SK-N-SH treated with all-trans-retinoic acid at 6 μM for 48 hours (cell line): ENCODE measurements at regions not wholly inside any gene's neighbourhood (a gene's known extent, or its start where the extent isn't known, plus 50 kb on each side); places are given as distances from the start of the nearest gene placed in this dataset.

Experiments
- ARNTL ChIP-seq: fragments of 450-650 bp; formaldehyde crosslinking; IDR thresholded peaks from 2 replicates; pipeline ENCODE4 v1.5.0; 2020; ENCODE audit warnings: low read depth, mild to moderate bottlenecking, moderate library complexity, borderline replicate concordance
- BACH2 ChIP-seq: fragments of 250-450 bp; sonication (Bioruptor Pico); IDR thresholded peaks from 2 replicates; pipeline ENCODE4 v1.9.0; 2021; ENCODE audit warnings: mild to moderate bottlenecking, borderline replicate concordance
- CREB5 ChIP-seq: fragments of 250-450 bp; sonication (Bioruptor Pico); IDR thresholded peaks from 2 replicates; pipeline ENCODE4 v1.5.1; 2020; ENCODE audit warnings: low read depth, mild to moderate bottlenecking, moderate library complexity
- PATZ1 ChIP-seq: fragments of 250-450 bp; sonication (Bioruptor Pico); IDR thresholded peaks from 2 replicates; pipeline ENCODE4 v1.8.0; 2020; ENCODE audit warnings: mild to moderate bottlenecking, moderate library complexity, borderline replicate concordance
- RARB ChIP-seq: fragments of 250-450 bp; sonication (Bioruptor Pico); IDR thresholded peaks from 2 replicates; pipeline ENCODE4 v1.8.0; 2021; ENCODE audit warnings: mild to moderate bottlenecking, moderate library complexity
- SNAI2 ChIP-seq: fragments of 250-450 bp; sonication (Bioruptor Pico); IDR thresholded peaks from 2 replicates; pipeline ENCODE4 v1.5.0; 2020; ENCODE audit warnings: mild to moderate bottlenecking, moderate library complexity
- TCF4 ChIP-seq: fragments of 250-450 bp; sonication (Bioruptor Pico); IDR thresholded peaks from 2 replicates; pipeline ENCODE4 v1.8.0; 2021; ENCODE audit warnings: mild to moderate bottlenecking, moderate library complexity, borderline replicate concordance
- ZFP3 ChIP-seq: fragments of 250-450 bp; sonication (Bioruptor Pico); IDR thresholded peaks from 2 replicates; pipeline ENCODE4 v1.5.0; 2020; ENCODE audit warnings: mild to moderate bottlenecking, moderate library complexity
- TF ChIP-seq, protein P1 (sequence below): fragments of 250-450 bp; sonication (Bioruptor Pico); IDR thresholded peaks from 2 replicates; pipeline ENCODE4 v1.5.1; 2021; ENCODE audit warnings: mild to moderate bottlenecking, moderate library complexity
- TF ChIP-seq, protein P2 (sequence below): fragments of 250-450 bp; sonication (Bioruptor Pico); IDR thresholded peaks from 2 replicates; pipeline ENCODE4 v1.5.0; 2020; ENCODE audit warnings: mild to moderate bottlenecking, moderate library complexity

- TF ChIP-seq ZFP3 (no peak), SNAI2 (no peak), TCF4 (CRISPR knock-in tag) (no peak), ARNTL (CRISPR knock-in tag) (no peak), RARB (no peak), PATZ1 (CRISPR knock-in tag) (no peak), CREB5 (CRISPR knock-in tag) (no peak), BACH2 (CRISPR knock-in tag) (no peak)
- TF ChIP-seq, protein P1, sequence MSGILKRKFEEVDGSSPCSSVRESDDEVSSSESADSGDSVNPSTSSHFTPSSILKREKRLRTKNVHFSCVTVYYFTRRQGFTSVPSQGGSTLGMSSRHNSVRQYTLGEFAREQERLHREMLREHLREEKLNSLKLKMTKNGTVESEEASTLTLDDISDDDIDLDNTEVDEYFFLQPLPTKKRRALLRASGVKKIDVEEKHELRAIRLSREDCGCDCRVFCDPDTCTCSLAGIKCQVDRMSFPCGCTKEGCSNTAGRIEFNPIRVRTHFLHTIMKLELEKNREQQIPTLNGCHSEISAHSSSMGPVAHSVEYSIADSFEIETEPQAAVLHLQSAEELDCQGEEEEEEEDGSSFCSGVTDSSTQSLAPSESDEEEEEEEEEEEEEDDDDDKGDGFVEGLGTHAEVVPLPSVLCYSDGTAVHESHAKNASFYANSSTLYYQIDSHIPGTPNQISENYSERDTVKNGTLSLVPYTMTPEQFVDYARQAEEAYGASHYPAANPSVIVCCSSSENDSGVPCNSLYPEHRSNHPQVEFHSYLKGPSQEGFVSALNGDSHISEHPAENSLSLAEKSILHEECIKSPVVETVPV (CRISPR knock-in tag): no peak
- TF ChIP-seq, protein P2, sequence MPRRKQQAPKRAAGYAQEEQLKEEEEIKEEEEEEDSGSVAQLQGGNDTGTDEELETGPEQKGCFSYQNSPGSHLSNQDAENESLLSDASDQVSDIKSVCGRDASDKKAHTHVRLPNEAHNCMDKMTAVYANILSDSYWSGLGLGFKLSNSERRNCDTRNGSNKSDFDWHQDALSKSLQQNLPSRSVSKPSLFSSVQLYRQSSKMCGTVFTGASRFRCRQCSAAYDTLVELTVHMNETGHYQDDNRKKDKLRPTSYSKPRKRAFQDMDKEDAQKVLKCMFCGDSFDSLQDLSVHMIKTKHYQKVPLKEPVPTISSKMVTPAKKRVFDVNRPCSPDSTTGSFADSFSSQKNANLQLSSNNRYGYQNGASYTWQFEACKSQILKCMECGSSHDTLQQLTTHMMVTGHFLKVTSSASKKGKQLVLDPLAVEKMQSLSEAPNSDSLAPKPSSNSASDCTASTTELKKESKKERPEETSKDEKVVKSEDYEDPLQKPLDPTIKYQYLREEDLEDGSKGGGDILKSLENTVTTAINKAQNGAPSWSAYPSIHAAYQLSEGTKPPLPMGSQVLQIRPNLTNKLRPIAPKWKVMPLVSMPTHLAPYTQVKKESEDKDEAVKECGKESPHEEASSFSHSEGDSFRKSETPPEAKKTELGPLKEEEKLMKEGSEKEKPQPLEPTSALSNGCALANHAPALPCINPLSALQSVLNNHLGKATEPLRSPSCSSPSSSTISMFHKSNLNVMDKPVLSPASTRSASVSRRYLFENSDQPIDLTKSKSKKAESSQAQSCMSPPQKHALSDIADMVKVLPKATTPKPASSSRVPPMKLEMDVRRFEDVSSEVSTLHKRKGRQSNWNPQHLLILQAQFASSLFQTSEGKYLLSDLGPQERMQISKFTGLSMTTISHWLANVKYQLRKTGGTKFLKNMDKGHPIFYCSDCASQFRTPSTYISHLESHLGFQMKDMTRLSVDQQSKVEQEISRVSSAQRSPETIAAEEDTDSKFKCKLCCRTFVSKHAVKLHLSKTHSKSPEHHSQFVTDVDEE (CRISPR knock-in tag): no peak
These were observed 335.9 kb downstream of the ALG10 start for GRCh38 chr12:34358198-34358597.
